H1 (cell line): ENCODE measurements at regions not wholly inside any gene's neighbourhood (a gene's known extent, or its start where the extent isn't known, plus 50 kb on each side); places are given as distances from the start of the nearest gene placed in this dataset.
"Not testable (repeated sequence)": the region's sequence is repeated elsewhere in the genome, so short reads cannot be mapped to it uniquely, and the experiment has no call there.

Experiments used
- CTCF ChIP-seq, 3 experiments: IDR thresholded peaks; 1 replicate in 2 of 3; 2 replicates in 1 of 3; pipeline versions ENCODE4 v1.5.1 to v1.6.1; 2011; ENCODE audit warnings: low read length in 3 of 3, mild to moderate bottlenecking in 3 of 3, inconsistent platforms in 2 of 3, low read depth in 1 of 3, moderate library complexity in 1 of 3; ENCODE audit not compliant: insufficient read depth in 1 of 3; ENCODE audit errors: control extremely low read depth in 1 of 3
- EZH2 ChIP-seq: fragments of 200-600 bp; sonication (generic); IDR thresholded peaks from 2 replicates; pipeline ENCODE4 v1.7.1; 2012; ENCODE audit warnings: low read depth, mild to moderate bottlenecking, moderate library complexity, low read length, inconsistent platforms; ENCODE audit not compliant: severe bottlenecking
- POLR2A ChIP-seq, 2 experiments: IDR thresholded peaks; 1 replicate in 1 of 2; 2 replicates in 1 of 2; pipeline ENCODE4 v1.6.1; 2011; ENCODE audit warnings: low read depth in 2 of 2, low read length in 2 of 2, mild to moderate bottlenecking in 2 of 2; ENCODE audit errors: control extremely low read depth in 1 of 2
- SUZ12 ChIP-seq: fragments of 200-600 bp; sonication (generic); IDR thresholded peaks from 2 replicates; pipeline ENCODE4 v1.6.1; 2012; ENCODE audit warnings: mild to moderate bottlenecking, inconsistent platforms, low read length, moderate library complexity, mixed read lengths

GRCh38 chr2:87602118-87602517 is 145.8 kb upstream of the PLGLB2 start:
- not testable (repeated sequence) for TF ChIP-seq SUZ12; EZH2; CTCF (IDR thresholded peaks at IDR 0.05; ENCODE audit: control extremely low read depth in 1 of 3, insufficient read depth in 1 of 3, low read depth in 1 of 3, low read length in 3 of 3); POLR2A (IDR thresholded peaks at IDR 0.05; ENCODE audit: control extremely low read depth in 1 of 2, low read depth in 2 of 2, low read length in 2 of 2)
